Lower leg skin (tissue), 4 donors: ENCODE measurements at regions not wholly inside any gene's neighbourhood (a gene's known extent, or its start where the extent isn't known, plus 50 kb on each side); places are given as distances from the start of the nearest gene placed in this dataset.

Source experiments
- DNase-seq, 2 donors: peaks; one replicate each; pipeline ENCODE4 v3.0.0-alpha.2; 2019; ENCODE audit warnings: low spot score in 2 of 2
- H3K4me3 ChIP-seq: fragments of 200-600 bp; sonication (generic); 2 replicates; pipeline ENCODE4 v1.5.1; 2017; ENCODE audit warnings: mild to moderate bottlenecking, low read depth; ENCODE audit not compliant: poor library complexity, severe bottlenecking
- CTCF ChIP-seq, 3 donors: fragments of 450-650 bp; IDR thresholded peaks; one replicate each; pipeline ENCODE4 v1.5.1; 2016; ENCODE audit warnings: antibody characterized with exemption in 3 of 3, mild to moderate bottlenecking in 3 of 3, moderate library complexity in 2 of 3
- POLR2A ChIP-seq, 2 donors: fragments of 450-650 bp; IDR thresholded peaks; one replicate each; pipeline ENCODE4 v1.6.1; 2016 to 2017; ENCODE audit warnings: antibody characterized with exemption in 2 of 2, mild to moderate bottlenecking in 1 of 2, moderate library complexity in 1 of 2
- WGBS, 2 donors: methylation state at CpG; one replicate each; pipeline ENCODE4 v1.1.5; 2018; 5-methylcytosine and 5-hydroxymethylcytosine counted together
- intact Hi-C: fragments of 100-400 bp; cut with DNase I; formaldehyde crosslinking; loops from one replicate; pipeline ENCODE4 v1.15.0; 2023; ENCODE audit warnings: low total_unique reads

- 78 to 80% methylated on average over 3 of the region's 3 CpGs for WGBS, 2 donors
- no peak for DNase-seq
- H3K4me3 ChIP-seq: no peak overlapping the region
- intact Hi-C loops: no loop called here
- TF ChIP-seq CTCF (IDR thresholded peaks at IDR 0.05) (no peak), POLR2A (IDR thresholded peaks at IDR 0.05) (no peak)
Observed at GRCh38 chr12:127861406-127861805, 405.6 kb upstream of the TMEM132C start.

- DNase-seq: no peak
- intact Hi-C loops: no loop called here
Observed at GRCh38 chr12:127873306-127873705, 393.7 kb upstream of the TMEM132C start.

GRCh38 chr12:127881371-127882140 is 385.4 kb upstream of the TMEM132C start:
- no peak overlapping the region for H3K4me3 ChIP-seq
- TF ChIP-seq CTCF (IDR thresholded peaks at IDR 0.05) (no peak), POLR2A (IDR thresholded peaks at IDR 0.05) (no peak)
- WGBS, 2 donors: 38 to 41% methylated on average over 3 of the region's 3 CpGs
- intact Hi-C loops: no loop called here
- DNase-seq: no peak

More at GRCh38 chr12:127873306-127873705, 393.7 kb upstream of the TMEM132C start:
- WGBS, 2 donors: 96% methylated on average over 2 of the region's 2 CpGs
- TF ChIP-seq CTCF (IDR thresholded peaks at IDR 0.05) (no peak), POLR2A (IDR thresholded peaks at IDR 0.05) (no peak)
- H3K4me3 ChIP-seq: no peak overlapping the region

- WGBS, 2 donors: 62 to 65% methylated on average over 1 of the region's 1 CpG
- DNase-seq: no peak
- intact Hi-C loops: no loop called here
- no peak overlapping the region for H3K4me3 ChIP-seq
- no peak for TF ChIP-seq POLR2A (IDR thresholded peaks at IDR 0.05)
- no peak for TF ChIP-seq CTCF (IDR thresholded peaks at IDR 0.05)
Observed at GRCh38 chr12:127883013-127883412, 384.0 kb upstream of the TMEM132C start.

GRCh38 chr12:127885954-127886750 is 380.8 kb upstream of the TMEM132C start:
- TF ChIP-seq CTCF (IDR thresholded peaks at IDR 0.05) (no peak), POLR2A (IDR thresholded peaks at IDR 0.05) (no peak)
- no peak overlapping the region for H3K4me3 ChIP-seq
- WGBS, 2 donors: 66 to 70% methylated on average over 5 of the region's 5 CpGs
- DNase-seq: no peak
- intact Hi-C loops: no loop called here
